Ureter (tissue), 1 donor: ENCODE measurements at regions not wholly inside any gene's neighbourhood (a gene's known extent, or its start where the extent isn't known, plus 50 kb on each side); places are given as distances from the start of the nearest gene placed in this dataset.

Experiments
- DNase-seq: peaks from one replicate; pipeline ENCODE4 v3.0.0-alpha.2; 2020; ENCODE audit warnings: low spot score
- donor health status: DM: yes; HTN: yes; CAD: no.

DNA sequence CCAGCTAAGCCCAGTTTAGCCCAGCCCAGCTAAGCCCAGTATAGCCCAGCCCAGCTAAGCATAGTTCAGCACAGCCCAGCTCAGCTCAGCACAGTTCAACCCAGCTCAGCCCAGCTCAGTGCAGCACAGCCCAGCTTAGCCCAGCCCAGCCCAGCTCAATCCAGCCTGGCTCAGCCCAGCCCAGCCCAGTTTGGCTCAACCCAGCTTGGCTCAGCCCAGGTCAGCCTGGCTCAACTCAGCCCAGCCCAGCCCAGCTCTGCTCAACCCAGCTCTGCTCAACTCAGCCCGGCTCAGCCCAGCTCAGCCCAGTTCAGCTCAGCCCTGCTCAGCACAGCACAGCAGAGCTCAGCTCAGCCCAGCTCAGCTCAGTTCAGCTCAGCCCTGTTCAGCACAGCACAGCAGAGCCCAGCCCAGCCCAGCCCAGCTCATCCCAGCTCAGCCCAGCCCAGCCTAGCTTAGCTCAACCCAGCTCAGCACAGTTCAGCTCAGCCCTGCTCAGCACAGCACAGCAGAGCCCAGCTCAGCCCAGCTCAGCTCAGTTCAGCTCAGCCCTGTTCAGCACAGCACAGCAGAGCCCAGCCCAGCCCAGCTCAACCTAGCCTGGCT lies 330.9 kb downstream of the TMEM121 start:
- no peak for DNase-seq

DNA sequence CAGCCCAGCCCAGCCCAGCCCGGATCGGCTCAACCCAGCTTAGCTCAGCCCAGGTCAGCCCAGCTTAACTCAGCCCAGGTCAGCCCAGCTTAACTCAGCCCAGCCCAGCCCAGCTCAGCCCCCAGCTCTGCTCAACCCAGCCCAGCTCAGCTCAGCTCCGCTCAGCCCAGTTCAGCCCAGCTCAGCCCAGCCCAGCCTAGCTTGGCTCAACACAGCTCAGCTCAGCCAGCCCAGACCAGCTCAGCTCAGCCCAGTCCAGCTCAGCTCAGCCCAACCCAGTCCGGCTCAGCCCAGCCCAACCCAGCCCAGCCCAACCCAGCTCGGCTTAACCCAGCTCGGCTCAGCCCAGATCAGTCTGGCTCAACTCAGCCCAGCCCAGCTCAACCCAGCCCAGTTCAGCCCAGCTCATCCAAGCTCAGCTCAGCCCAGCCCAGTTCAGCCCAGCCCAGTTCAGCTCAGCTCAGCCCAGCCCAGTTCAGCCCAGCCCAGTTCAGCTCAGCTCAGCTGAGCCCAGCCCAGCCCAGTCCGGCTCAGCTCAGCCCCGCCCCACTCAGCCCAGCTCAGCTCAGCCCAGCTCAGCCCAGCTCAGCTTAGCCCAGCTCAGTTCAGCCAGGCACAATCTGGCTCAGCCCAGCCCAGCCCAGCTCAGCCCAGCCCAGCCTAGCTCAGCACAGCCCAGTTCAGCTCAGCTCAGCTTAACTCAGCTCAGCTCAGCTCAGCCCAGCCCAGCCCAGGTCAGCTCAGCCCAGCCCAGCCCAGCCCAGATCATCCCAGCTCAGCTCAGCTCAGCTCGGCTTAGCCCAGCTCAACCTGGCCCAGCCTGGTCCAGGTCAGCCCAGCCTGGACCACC lies 331.7 kb downstream of the TMEM121 start:
- DNase-seq = peak; percentile 39

DNA sequence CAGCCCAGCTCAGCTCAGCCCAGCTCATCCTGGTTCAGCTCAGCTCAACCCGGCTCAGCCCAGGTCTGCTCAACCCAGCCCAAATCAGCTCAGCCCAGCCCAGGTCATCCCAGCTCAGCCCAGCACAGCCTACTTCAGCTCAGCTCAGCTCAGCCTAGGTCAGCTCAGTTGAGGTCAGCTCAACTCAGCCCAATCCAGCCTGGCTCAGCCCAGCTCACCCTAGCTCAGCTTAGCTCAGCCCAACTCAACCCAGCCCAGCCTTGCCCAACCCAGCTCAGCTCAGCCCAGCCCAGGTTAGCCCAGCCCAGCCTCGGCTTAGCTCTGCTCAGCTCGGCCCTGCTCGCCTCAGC lies 332.3 kb downstream of the TMEM121 start:
- no peak for DNase-seq

DNA sequence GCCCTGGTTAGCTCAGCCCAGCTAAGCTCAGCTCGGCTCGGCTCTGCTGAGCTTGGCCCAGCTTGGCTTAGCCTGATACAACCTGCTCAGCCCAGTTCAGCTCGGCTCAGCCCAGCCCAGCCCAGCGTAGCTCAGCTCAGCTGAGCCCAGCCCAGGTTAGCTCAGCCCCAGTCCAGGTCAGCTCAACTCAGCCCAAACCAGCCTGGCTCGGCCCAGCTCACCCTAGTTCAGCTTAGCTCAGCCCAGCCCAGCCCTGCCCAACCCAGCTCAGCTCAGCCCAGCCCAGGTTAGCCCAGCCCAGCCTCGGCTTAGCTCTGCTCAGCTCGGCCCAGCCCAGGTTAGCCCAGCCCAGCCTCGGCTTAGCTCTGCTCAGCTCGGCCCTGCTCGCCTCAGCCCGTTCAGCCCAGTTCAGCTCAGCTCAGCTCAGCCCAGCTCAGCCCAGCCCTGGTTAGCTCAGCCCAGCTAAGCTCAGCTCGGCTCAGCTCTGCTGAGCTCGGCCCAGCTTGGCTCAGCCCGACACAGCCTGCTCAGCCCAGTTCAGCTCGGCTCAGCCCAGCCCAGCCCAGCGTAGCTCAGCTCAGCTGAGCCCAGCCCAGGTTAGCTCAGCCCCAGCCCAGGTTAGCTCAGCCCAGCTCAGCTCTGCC lies 332.8 kb downstream of the TMEM121 start:
- peak; percentile 35 for DNase-seq

DNA sequence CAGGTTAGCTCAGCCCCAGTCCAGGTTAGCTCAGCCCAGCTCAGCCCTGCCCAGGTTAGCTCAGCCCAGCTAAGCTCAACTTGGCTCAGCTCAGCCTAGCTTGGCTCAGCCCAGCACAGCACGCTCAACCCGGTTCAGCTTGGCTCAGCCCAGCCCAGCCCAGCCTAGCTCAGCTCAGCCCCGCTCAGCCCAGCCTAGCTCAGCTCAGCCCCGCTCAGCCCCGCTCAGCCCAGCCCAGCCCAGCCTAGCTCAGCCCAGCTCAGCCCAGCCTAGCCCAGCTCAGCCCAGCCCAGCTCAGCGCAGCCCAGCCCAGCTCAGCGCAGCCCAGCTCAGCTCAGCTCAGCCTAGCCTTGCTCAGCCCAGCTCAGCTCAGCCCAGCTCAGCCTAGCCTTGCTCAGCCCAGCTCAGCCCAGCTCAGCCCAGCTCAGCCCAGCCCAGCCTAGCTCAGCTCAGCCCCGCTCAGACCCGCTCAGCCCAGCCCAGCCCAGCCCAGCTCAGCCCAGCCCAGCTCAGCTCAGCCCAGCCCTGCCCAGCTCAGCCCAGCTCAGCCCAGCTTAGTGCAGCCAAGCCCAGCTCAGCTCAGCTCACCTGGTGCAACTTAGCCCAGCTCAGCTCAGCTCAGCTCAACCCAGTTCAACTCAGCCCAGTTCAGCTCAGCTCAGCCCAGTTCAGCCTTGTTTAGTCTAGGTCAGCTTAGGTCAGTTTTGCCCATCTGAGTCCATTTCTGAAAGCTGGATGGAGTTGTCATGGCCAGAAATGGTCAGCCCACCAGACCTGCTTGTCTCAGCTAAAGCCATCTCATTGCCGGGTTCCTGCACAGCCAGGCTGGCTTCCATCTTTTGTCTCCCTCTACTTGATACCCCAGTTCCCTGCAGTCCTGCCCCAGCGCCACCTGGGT lies 333.6 kb downstream of the TMEM121 start:
- DNase-seq = peak; percentile 43

DNA sequence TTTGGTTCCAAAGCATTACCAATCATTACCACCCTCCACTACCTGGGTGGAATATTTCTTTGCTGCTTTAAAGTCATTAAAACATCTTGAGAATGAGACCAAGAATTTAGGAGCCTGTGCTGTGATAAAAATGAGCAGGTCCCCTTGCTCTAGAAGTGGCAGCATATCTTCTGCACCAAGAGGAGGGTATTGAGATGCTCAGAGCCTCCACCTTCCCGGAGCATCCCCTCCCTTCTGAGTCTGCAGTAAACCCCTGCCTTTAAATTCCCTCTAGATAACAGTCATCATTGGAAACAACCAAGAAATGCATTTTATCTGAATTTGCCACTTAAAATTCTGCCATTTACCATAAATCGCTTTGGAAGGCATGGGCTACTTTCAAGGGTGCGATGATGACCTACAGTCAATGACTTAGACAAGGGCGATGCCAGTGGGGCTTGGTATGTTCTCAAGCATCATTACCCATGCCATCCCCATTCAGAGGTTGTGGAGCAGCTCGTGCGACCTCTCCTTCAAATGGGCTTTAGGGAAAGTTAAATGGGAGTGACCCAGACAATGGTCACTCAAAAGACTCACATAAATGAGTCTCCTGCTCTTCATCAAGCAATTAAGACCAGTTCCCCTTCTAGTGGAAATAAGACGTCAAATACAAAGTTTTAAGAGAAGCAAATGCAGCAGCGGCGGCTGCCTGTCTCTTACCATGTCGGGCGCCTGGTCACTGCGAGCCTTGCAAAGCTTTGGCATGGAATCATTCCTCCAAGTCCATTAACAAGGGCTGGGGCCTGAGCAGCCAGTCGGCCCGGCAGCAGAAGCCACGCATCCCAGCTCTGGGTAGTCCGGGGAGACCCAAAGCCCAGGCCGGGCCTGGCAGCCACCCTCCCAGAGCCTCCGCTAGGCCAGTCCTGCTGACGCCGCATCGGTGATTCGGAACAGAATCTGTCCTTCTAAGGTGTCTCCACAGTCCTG lies 334.5 kb downstream of the TMEM121 start:
- peak; percentile 32 for DNase-seq

DNA sequence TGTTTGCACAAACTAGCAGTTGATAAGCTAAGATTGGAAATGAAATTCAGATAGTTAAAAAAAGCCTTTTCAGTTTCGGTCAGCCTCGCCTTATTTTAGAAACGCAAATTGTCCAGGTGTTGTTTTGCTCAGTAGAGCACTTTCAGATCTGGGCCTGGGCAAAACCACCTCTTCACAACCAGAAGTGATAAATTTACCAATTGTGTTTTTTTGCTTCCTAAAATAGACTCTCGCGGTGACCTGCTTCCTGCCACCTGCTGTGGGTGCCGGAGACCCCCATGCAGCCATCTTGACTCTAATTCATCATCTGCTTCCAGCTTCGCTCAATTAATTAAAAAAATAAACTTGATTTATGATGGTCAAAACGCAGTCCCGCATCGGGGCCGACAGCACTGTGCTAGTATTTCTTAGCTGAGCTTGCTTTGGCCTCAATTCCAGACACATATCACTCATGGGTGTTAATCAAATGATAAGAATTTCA lies 335.6 kb downstream of the TMEM121 start:
- DNase-seq = peak; percentile 34

DNA sequence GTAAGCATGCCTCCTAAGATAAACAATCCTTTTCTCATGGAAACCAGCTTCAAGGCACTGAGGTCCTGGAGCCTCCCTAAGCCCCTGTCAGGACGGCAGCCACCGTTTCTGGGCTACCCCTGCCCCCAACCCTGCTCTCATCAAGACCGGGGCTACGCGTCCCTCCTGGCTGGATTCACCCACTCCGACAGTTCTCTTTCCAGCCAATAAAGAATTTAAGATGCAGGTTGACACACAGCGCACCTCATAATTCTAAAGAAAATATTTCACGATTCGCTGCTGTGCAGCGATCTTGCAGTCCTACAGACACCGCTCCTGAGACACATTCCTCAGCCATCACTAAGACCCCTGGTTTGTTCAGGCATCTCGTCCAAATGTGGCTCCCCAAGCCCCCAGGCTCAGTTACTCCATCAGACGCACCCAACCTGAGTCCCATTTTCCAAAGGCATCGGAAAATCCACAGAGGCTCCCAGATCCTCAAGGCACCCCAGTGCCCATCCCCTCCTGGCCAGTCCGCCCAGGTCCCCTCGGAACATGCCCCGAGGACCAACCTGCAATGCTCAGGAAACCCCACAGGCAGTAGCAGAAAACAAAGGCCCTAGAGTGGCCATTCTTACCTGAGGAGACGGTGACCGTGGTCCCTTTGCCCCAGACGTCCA lies 336.3 kb downstream of the TMEM121 start:
- DNase-seq = no peak

DNA sequence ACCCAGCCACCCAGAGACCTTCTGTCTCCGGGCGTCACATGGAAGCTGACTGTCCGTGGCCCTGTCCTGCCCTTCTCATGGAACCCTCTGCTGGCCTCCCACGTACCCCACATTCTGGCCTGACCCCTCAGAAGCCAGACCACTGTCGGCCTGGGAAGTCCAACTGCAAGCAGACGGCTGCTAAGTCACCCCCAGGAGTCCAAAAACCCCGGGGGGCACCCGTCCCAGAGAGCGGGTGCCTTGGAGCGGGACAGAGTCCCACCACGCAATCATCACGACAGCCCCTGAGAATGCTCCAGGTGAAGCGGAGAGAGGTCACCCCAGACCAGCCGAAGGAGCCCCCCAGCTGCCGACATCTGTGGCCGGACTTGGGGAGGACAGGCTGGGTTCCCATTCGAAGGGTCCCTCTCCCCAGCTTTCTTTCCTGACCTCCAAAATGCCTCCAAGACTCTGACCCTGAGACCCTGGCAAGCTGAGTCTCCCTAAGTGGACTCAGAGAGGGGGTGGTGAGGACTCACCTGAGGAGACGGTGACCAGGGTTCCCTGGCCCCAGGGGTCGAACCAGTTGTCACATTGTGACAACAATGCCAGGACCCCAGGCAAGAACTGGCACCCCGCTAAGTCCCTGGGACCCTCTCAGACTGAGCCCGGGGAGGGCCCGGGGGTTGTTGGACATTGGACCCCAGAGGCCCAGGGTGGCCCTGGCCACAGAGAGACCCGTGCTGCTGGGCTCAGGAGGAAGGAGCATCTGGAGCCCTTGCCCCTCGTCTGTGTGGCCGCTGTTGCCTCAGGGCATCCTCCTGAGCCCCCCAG lies 337.1 kb downstream of the TMEM121 start:
- DNase-seq = peak; percentile 35

DNA sequence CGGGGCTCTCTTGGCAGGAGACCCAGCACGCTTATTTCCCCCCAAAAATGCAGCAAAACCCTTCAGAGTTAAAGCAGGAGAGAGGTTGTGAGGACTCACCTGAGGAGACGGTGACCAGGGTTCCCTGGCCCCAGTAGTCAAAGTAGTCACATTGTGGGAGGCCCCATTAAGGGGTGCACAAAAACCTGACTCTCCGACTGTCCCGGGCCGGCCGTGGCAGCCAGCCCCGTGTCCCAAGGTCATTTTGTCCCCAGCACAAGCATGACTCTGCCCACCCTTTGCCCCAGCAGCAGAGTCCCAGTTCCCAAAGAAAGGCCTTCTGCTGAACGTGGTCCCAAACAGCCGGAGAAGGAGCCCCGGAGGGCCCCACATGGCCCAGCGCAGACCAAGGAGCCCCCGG lies 337.7 kb downstream of the TMEM121 start:
- DNase-seq = no peak

DNA sequence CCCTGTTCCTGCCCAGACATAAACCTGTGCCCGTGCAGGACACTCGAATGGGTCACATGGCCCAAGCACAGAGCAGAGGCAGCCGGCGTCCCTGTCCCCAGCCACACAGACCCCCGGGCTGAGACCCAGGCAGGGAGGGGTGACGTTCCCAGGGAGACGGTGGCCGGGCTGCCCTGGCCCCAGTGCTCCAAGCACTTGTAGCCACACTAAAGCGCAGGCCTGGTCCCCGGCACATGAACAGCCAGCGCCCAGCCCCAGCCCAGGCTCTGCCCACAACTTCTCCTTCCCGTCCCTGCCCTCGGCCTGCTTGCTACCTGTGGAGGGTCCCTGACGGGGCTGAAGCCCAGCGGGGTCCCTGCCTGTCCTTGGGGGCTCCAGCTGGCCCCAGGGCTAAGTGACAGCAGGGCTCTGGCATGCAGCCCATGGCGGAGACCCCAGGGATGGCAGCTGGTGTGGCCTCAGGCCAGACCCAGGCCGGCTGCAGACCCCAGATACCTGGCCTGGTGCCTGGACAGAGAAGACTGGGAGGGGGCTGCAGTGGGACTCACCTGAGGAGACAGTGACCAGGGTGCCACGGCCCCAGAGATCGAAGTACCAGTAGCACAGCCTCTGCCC lies 338.4 kb downstream of the TMEM121 start:
- peak; percentile 38 for DNase-seq

DNA sequence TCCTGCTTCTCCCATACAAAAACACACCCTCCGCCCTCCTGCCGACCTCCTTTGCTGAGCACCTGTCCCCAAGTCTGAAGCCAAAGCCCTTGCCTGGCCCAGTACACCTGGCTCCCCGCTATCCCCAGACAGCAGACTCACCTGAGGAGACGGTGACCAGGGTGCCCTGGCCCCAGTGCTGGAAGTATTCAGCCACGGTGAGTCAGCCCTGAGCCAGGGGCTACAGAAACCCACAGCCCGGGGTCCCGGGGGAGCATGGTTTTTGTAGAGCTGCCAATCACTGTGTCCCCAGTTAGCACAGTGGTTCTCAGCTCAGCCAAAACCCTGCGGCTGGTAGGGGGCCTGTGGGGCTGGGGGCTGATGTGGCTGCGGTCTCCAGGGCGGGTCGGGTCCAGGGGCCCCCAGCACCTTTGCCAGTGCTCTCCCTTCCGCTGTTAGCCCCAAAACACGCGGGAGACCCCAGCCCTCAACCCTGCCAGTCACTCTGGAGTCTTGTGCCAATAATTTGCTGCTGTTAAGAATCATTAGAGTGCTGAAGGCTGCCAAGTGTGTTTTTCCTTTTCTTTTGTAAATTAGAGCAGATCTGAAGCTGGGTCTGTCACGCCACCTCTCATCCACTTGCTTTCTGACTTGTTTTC lies 339.0 kb downstream of the TMEM121 start:
- DNase-seq = peak; percentile 39

DNA sequence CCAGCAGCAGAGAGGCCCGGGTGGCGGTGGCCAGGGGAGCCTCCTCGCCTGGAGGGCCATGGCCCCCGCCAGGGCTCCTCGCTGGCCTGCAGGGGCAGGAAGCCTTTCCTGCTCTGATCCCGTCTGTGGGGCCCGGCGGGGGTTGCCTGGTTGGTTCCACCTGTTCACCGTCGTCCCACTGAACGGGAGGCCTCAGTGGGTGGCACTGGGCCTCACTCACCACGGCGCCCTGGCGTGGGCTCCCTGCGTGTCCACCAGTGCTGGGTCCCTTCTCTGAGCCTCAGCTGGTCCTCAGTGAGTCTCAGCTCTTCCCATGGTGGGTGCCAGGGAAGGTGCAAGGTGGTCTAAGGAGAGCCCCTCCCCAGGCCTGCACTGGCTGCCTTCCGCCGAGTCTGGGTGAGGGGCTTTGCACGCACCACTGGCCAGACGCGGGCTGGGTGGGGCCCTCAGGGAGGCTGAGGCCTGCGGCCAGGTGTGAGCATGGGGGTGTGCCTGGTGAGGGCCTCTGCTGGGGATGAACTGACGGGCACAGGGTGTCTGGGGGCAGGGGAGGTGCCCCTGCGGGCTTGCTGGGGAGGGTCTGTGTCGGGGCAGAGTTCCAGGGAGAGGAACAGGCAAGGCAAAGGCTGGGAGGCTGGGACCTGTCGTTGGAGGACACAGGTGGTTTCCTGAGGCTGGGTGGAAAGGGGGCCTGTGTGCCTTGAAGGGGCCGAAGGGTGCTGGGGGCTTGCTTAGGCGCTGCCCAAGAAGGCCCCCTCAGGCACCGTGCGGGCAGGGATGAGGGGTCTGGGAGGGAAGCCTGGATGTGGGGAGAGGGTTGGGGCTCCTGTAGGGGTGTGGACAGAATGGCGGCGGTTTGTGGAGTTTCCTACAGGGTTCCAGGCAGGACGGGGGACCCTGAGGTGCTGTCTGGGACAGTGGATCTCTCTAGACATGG lies 339.8 kb downstream of the TMEM121 start:
- DNase-seq = peak; percentile 38

DNA sequence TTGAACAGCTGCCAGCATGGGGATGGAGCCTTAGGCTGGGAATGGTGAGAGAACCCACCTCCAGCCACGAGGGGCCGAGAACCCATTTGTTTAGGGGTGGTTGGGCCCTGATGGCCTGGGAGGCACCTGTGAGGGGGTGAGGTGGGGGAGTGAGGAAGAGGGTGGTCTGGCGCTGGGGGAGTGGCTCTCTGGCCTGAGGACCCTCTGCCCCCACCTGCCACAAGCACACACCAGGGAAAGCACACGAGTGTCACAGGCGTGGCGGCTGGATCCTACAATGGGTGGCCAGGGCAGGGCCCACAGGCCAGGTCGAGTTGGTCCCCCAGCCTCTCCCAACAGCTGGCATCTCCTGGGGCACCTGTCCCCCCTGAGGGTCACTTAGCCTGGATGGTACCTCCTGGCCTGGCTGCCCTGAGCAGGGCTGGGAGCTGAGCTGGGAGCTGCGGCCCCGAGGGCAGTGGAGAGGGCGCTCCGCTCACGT lies 340.5 kb downstream of the TMEM121 start:
- no peak for DNase-seq

DNA sequence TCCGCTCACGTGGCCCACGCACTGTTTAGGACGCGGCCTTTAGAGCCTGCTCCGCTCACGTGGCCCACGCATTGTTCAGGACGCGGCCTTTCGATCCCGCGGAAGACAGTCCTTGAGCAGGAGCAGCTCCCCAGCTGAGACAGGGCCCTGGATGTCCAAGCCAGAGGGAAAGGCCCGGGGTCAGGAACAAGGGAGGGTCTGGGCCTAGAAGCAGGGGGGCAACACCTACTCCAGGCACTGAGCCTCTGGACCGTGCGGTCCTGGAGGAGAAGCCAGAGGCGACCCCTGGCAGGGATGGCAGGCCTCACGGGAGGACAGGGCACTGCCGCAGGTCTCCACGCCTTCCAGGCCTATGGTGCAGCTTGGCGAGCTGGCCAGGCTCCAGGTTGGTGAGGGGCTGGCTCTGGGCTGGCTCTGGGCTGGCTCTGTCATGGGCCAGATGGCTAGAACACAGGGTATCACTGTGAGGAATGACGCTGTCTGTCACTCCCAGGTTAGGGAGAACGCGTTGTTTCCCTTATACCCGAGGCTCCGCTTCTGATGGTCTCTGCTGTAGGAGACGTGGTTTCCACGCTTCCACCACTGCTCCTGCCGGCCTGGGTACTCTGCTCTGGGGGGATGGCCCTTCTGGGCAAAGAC lies 341.7 kb downstream of the TMEM121 start:
- peak; percentile 34 for DNase-seq

DNA sequence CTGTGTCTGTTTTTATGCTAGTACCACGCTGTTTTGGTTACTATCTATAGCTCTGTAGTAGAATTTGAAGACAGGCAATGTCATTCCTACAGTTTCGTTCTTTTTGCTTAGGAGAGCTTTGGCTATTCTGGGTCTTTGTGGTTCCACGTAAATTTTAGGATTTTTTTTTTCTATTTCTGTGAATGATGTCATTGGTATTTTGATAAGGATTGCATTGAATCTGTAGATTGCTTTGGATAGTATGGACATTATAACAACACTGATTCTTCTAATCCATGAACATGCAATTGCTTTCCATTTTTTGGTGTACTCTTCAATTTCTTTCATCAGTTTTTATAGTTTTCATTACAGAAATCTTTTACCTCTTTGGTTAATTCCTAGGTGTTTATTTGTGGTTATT lies 345.2 kb downstream of the TMEM121 start:
- DNase-seq = no peak
